ENCODE measurements at regions not wholly inside any gene's neighbourhood (a gene's known extent, or its start where the extent isn't known, plus 50 kb on each side); places are given as distances from the start of the nearest gene placed in this dataset.

- no peak for TF ChIP-seq CTCF (IDR thresholded peaks at IDR 0.05)
- TF ChIP-seq POLR2A (IDR thresholded peaks at IDR 0.05) = no peak
Measured at GRCh38 chr2:180327185-180327584, 320.1 kb upstream of the CWC22 start.
